Smooth muscle cell (in vitro differentiated cells): ENCODE measurements at regions not wholly inside any gene's neighbourhood (a gene's known extent, or its start where the extent isn't known, plus 50 kb on each side); places are given as distances from the start of the nearest gene placed in this dataset.

Source experiments
- DNase-seq: peaks from one replicate; lab custom pipeline; 2025; ENCODE audit not compliant: unreplicated experiment; lab: John Stamatoyannopoulos, UW
- H2AFZ ChIP-seq: fragments of 200-600 bp; sonication (generic); 2 replicates; pipeline ENCODE4 v1.6.0; 2016; ENCODE audit warnings: antibody characterized with exemption, low read depth, mild to moderate bottlenecking
- H3F3A ChIP-seq: fragments of 200-600 bp; sonication (generic); 2 replicates; pipeline ENCODE4 v1.6.0; 2017; ENCODE audit warnings: antibody characterized with exemption, low read depth
- H3K27ac ChIP-seq: fragments of 200-600 bp; sonication (generic); 2 replicates; pipeline ENCODE4 v1.5.1; 2016; ENCODE audit warnings: low read depth, mild to moderate bottlenecking
- H3K27me3 ChIP-seq: fragments of 200-600 bp; sonication (generic); 2 replicates; pipeline ENCODE4 v1.6.1; 2016; ENCODE audit warnings: low read depth, mild to moderate bottlenecking
- H3K36me3 ChIP-seq: fragments of 200-600 bp; sonication (generic); 2 replicates; pipeline ENCODE4 v1.5.1; 2016; ENCODE audit warnings: low read depth
- H3K4me1 ChIP-seq: fragments of 200-600 bp; sonication (generic); 2 replicates; pipeline ENCODE4 v1.5.1; 2016; ENCODE audit warnings: low read depth
- H3K4me2 ChIP-seq: fragments of 200-600 bp; sonication (generic); 2 replicates; pipeline ENCODE4 v1.6.0; 2016; ENCODE audit warnings: mild to moderate bottlenecking
- H3K4me3 ChIP-seq: fragments of 200-600 bp; sonication (generic); 2 replicates; pipeline ENCODE4 v1.5.1; 2016; ENCODE audit warnings: mild to moderate bottlenecking
- H3K79me2 ChIP-seq: fragments of 200-600 bp; sonication (generic); 2 replicates; pipeline ENCODE4 v1.6.0; 2016; ENCODE audit warnings: low read depth, mild to moderate bottlenecking
- H3K9ac ChIP-seq: fragments of 200-600 bp; sonication (generic); 2 replicates; pipeline ENCODE4 v1.6.0; 2016; ENCODE audit warnings: low read depth
- H3K9me3 ChIP-seq: fragments of 200-600 bp; sonication (generic); replicated peaks from 2 replicates; pipeline ENCODE4 v1.5.1; 2016; ENCODE audit warnings: low read depth
- H4K20me1 ChIP-seq: fragments of 200-600 bp; sonication (generic); 2 replicates; pipeline ENCODE4 v1.6.0; 2016; ENCODE audit warnings: low read depth
- WGBS: methylation state at CpG from one replicate; pipeline ENCODE4 v1.1.7; 2016; ENCODE audit warnings: low lambda C conversion rate; 5-methylcytosine and 5-hydroxymethylcytosine counted together
- TF ChIP-seq, protein P1 (sequence below): fragments of 200-600 bp; sonication (generic); IDR thresholded peaks from 2 replicates; pipeline ENCODE4 v1.5.1; 2017; ENCODE audit warnings: borderline replicate concordance, mild to moderate bottlenecking, antibody characterized with exemption; ENCODE audit not compliant: insufficient read depth, poor library complexity, severe bottlenecking

DNA sequence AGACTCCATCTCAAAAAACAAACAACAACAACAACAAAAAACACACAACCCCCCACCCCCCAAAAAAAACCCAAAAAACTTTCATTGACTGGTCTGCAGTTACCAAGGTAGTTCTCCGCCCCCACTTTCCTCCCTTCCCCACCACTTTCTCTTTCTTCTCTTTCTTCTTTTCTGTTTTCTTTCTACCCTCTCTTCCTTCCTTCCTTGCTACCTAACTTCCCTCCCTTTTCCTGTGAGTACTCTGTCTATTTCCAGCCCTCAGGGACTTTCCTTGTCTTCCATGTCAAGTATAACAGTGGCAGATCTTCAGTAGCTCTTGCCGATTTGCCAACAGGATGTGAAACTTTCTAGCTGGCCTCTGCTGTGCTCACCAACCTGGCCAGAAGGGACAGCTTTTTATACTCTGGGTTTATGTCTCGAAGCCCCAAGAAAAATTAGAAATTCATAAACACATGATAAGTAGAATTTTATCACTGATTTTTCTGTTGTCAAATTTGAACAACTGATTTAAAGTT, 399.5 kb downstream of the QKI start:
- H3K27ac ChIP-seq = no peak overlapping the region
- WGBS = 95% methylated on average over 3 of the region's 3 CpGs

GRCh38 chr6:163811317-163811716, 396.8 kb downstream of the QKI start:
- Histone ChIP-seq H3K4me3 (no peak overlapping the region), H3K9ac (no peak overlapping the region), H3K27me3 (no peaks in the 10 kb centered on the region), H3K79me2 (no peaks in the 10 kb centered on the region), H3K4me1 (no peaks in the 10 kb centered on the region), H4K20me1 (no peaks in the 10 kb centered on the region), H3K36me3 (no peaks in the 10 kb centered on the region), H3F3A (no peaks in the 10 kb centered on the region), H3K9me3 (no peaks in the 10 kb centered on the region), H3K27ac (no peak overlapping the region), H3K4me2 (no peak overlapping the region), H2AFZ (no peak overlapping the region)
- DNase-seq = no peak
- 85% methylated on average over 1 of the region's 1 CpG for WGBS
- TF ChIP-seq, protein P1, sequence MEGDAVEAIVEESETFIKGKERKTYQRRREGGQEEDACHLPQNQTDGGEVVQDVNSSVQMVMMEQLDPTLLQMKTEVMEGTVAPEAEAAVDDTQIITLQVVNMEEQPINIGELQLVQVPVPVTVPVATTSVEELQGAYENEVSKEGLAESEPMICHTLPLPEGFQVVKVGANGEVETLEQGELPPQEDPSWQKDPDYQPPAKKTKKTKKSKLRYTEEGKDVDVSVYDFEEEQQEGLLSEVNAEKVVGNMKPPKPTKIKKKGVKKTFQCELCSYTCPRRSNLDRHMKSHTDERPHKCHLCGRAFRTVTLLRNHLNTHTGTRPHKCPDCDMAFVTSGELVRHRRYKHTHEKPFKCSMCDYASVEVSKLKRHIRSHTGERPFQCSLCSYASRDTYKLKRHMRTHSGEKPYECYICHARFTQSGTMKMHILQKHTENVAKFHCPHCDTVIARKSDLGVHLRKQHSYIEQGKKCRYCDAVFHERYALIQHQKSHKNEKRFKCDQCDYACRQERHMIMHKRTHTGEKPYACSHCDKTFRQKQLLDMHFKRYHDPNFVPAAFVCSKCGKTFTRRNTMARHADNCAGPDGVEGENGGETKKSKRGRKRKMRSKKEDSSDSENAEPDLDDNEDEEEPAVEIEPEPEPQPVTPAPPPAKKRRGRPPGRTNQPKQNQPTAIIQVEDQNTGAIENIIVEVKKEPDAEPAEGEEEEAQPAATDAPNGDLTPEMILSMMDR = no peak

More for the DNA sequence above, 399.5 kb downstream of the QKI start:
- no peaks in the 10 kb centered on the region for H3K9me3 ChIP-seq
- H3K27me3 ChIP-seq = no peaks in the 10 kb centered on the region
- no peak overlapping the region for H2AFZ ChIP-seq
- H3K4me1 ChIP-seq = no peaks in the 10 kb centered on the region
- no peaks in the 10 kb centered on the region for H4K20me1 ChIP-seq
- H3K4me2 ChIP-seq = no peak overlapping the region
- H3K36me3 ChIP-seq = no peaks in the 10 kb centered on the region
- no peaks in the 10 kb centered on the region for H3F3A ChIP-seq
- no peak overlapping the region for H3K4me3 ChIP-seq
- TF ChIP-seq, protein P1 = no peak
- no peak overlapping the region for H3K9ac ChIP-seq
- H3K79me2 ChIP-seq = no peaks in the 10 kb centered on the region
- no peak for DNase-seq

- Histone ChIP-seq H3K79me2 (no peaks in the 10 kb centered on the region), H3K9ac (no peak overlapping the region), H3F3A (no peaks in the 10 kb centered on the region), H3K4me1 (no peaks in the 10 kb centered on the region), H3K9me3 (no peaks in the 10 kb centered on the region), H2AFZ (no peak overlapping the region), H3K4me2 (no peak overlapping the region), H3K27me3 (no peaks in the 10 kb centered on the region), H3K36me3 (no peaks in the 10 kb centered on the region), H3K4me3 (no peak overlapping the region), H4K20me1 (no peaks in the 10 kb centered on the region), H3K27ac (no peak overlapping the region)
- no peak for DNase-seq
- TF ChIP-seq, protein P1 = no peak
- 95% methylated on average over 8 of the region's 8 CpGs for WGBS
These were observed 394.8 kb downstream of the QKI start for GRCh38 chr6:163809364-163809763.

- no peaks in the 10 kb centered on the region for H3F3A ChIP-seq
- 95% methylated on average over 5 of the region's 5 CpGs for WGBS
- no peak overlapping the region for H3K4me2 ChIP-seq
- no peak overlapping the region for H2AFZ ChIP-seq
- no peaks in the 10 kb centered on the region for H3K36me3 ChIP-seq
- H3K79me2 ChIP-seq = no peaks in the 10 kb centered on the region
- H3K4me1 ChIP-seq = no peaks in the 10 kb centered on the region
- no peaks in the 10 kb centered on the region for H4K20me1 ChIP-seq
- no peaks in the 10 kb centered on the region for H3K27me3 ChIP-seq
- no peak overlapping the region for H3K9ac ChIP-seq
- no peak overlapping the region for H3K4me3 ChIP-seq
- no peak for DNase-seq
- H3K27ac ChIP-seq = no peak overlapping the region
- H3K9me3 ChIP-seq = no peaks in the 10 kb centered on the region
- TF ChIP-seq, protein P1 = no peak
These were observed 394.4 kb downstream of the QKI start for GRCh38 chr6:163808871-163809270.
